Stimulated activated naive CD8-positive, alpha-beta T cell treated with anti-CD3 and anti-CD28 coated beads, Interleukin-15, amount 100 ng/mL, for 72 hours (primary cell): ENCODE measurements at regions not wholly inside any gene's neighbourhood (a gene's known extent, or its start where the extent isn't known, plus 50 kb on each side); places are given as distances from the start of the nearest gene placed in this dataset.

ENCODE experiments used
- ATAC-seq: fragments of 150-1000 bp; cut with Tn5 transposase; 2 replicates; pipeline ENCODE4 v1.10.0; 2021; ENCODE audit warnings: mild to moderate bottlenecking, moderate library complexity
- DNase-seq, 2 donors: peaks; one replicate each; pipeline ENCODE4 v3.0.0; 2021 to 2022
- H3K27ac Mint-ChIP-seq, 2 donors: one replicate each; pipeline ENCODE4 v1.8.0; 2022; ENCODE audit warnings: mild to moderate bottlenecking in 2 of 2, mixed read lengths in 2 of 2, moderate library complexity in 2 of 2
- H3K27me3 Mint-ChIP-seq: one replicate; pipeline ENCODE4 v1.8.0; 2022; ENCODE audit warnings: mixed read lengths
- H3K4me1 Mint-ChIP-seq: one replicate; pipeline ENCODE4 v1.8.0; 2022; ENCODE audit warnings: mild to moderate bottlenecking, mixed read lengths
- H3K4me3 Mint-ChIP-seq, 2 donors: one replicate each; pipeline ENCODE4 v1.8.0; 2022; ENCODE audit warnings: mild to moderate bottlenecking in 2 of 2, mixed read lengths in 2 of 2, moderate library complexity in 1 of 2
- H3K9me3 Mint-ChIP-seq, 2 donors: one replicate each; pipeline ENCODE4 v1.8.0; 2022; ENCODE audit warnings: mixed read lengths in 2 of 2

DNA sequence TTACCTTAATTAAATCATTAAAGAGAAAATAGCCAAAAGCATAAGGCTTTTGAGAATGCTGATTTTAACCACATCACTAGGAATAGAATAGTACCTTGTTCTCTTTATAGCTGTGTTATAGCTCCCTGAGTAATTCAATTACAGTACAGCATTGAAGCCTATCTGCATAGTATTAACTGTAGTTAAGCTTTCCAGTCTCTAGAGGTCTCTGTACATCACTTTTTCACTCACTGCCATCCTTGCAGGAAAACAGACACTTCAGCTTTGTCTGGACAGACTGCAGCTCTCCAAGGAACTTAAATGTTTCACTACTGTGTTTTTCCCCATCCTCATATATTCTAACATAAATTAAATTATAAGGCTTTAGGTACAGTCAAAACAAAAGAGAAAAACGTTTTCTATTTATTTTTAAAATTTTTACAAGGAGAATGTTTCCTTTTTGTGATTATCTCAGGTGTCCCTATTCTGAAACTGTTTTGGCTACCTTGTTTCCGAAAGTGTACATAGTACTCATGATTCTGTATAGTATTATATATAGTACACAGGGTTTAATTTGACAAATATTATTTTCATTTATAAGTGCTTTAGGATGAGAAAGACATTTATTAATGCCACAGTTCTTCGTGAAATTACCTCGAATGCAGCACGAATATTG lies 407.9 kb downstream of the PCDH18 start:
- Mint-ChIP-seq H3K27ac (no peak overlapping the region), H3K4me3 (no peak overlapping the region), H3K4me1 (no peaks in the 10 kb centered on the region), H3K9me3 (peaks cover 0 to 2% of the 10 kb centered on the region in 2 donors), H3K27me3 (no peaks in the 10 kb centered on the region)
- DNase-seq (no peak), ATAC-seq (peak; percentile 43)

DNA sequence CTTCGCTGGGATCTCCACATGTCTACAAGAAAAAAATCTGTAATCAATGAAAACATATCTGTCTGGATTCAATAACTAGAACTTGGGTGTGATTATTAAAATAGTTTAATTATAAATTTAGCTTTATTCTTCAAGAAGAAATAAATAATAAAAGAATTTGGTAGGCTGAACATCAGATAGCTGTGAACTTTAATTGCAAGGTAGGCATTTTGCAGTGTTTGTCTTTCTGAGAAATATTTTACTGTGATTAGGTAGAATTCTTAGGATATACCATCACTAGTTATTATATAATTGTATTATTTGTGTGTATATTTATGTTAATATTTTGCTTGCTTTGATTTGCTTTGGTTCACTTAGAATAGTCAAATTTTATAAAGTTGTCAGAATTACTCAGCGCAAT lies 409.4 kb downstream of the PCDH18 start:
- Mint-ChIP-seq H3K27me3 (no peaks in the 10 kb centered on the region), H3K4me1 (no peaks in the 10 kb centered on the region), H3K4me3 (no peak overlapping the region), H3K27ac (no peak overlapping the region), H3K9me3 (no peaks in the 10 kb centered on the region)
- no peak for DNase-seq
- ATAC-seq = no peak

DNA sequence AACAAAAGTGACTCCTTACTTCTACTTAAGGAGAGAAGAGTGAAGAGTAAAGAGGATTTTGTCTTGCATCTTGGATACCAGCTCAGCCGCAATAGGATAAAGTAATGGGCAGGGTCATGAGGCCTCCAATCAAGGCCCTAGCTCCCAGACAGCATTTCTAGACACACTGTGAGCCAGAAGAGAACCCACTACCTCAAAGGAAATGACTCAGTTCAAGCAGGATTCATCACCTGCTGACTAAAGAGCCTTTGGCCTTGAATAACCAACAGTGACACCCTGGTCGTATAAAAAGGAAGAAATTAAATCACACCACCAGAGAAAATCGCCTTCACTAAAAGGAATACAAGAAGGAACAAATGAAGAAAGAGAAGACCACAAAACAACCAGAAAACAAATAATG lies 416.1 kb downstream of the PCDH18 start:
- peaks cover 0 to 12% of the 10 kb centered on the region in 2 donors for H3K9me3 Mint-ChIP-seq
- no peak for DNase-seq
- ATAC-seq = no peak
- no peak overlapping the region for H3K27ac Mint-ChIP-seq
- H3K4me3 Mint-ChIP-seq = no peak overlapping the region
- H3K27me3 Mint-ChIP-seq = no peaks in the 10 kb centered on the region
- H3K4me1 Mint-ChIP-seq = no peaks in the 10 kb centered on the region

DNA sequence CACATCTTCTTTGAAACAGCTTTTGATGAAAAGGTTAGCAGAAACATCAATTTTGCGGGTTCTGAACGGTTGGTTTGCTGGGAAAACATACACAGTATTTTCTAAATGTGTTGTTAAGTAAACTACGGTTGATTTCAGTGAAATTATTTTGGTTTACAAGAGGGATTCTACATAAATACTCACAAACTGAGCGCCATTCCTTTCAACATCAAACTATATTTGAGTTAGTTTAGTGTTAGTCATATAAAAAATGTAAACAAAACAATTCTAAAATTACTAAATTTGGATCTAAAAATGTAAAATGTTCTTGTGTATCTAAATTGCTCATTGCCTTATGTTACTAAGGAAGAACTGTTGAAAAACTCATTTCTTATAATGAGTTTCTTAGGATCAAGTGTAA lies 425.6 kb downstream of the PCDH18 start:
- ATAC-seq (no peak), DNase-seq (no peak)
- H3K9me3 Mint-ChIP-seq = peaks cover 0 to 4% of the 10 kb centered on the region in 2 donors
- H3K4me1 Mint-ChIP-seq = no peaks in the 10 kb centered on the region
- no peak overlapping the region for H3K4me3 Mint-ChIP-seq
- no peak overlapping the region for H3K27ac Mint-ChIP-seq
- H3K27me3 Mint-ChIP-seq = no peaks in the 10 kb centered on the region

DNA sequence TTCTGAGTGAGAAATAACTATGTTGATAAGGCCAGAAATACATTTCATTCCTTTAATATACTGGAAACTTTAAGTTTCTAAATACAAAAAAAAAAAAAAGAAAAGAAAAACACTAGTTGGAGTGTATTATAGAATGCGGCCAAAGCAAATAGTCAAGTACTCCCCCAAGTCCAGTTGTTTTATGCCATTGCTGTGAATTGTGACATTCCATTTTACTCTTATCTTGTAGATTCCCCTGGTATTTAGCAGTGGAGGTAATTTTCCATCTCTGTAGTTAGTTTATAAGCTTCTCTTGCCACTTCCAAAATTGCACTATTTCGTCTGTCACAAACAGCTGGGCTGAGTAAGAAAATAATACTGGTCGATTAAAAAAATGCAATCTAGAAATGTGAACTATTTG lies 426.0 kb downstream of the PCDH18 start:
- DNase-seq (no peak), ATAC-seq (no peak)
- Mint-ChIP-seq H3K27me3 (no peaks in the 10 kb centered on the region), H3K4me3 (no peak overlapping the region), H3K27ac (no peak overlapping the region), H3K4me1 (no peaks in the 10 kb centered on the region), H3K9me3 (peaks cover 0 to 4% of the 10 kb centered on the region in 2 donors)

DNA sequence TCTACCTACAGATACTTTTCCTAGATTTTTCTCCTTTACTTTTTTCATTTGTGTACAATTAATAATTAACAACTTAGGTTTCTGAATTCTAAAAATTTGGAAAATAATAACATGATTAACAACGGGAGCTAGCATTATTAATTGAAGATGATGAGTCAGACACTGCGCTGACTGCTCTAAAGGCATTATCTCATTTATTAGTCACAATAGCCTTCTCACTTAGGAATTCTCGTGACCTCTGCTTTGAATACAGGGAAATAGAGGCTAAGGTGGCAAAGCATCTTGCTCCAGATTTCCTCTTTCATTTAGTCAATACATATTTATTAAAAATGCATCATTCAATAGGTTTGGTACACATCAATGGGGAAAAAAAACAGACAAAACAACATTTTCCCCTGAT lies 441.3 kb downstream of the PCDH18 start:
- no peak for DNase-seq
- H3K4me1 Mint-ChIP-seq = no peaks in the 10 kb centered on the region
- H3K27me3 Mint-ChIP-seq = no peaks in the 10 kb centered on the region
- H3K27ac Mint-ChIP-seq = no peak overlapping the region
- no peak for ATAC-seq
- peaks cover 6 to 13% of the 10 kb centered on the region in 2 donors for H3K9me3 Mint-ChIP-seq
- H3K4me3 Mint-ChIP-seq = no peak overlapping the region

DNA sequence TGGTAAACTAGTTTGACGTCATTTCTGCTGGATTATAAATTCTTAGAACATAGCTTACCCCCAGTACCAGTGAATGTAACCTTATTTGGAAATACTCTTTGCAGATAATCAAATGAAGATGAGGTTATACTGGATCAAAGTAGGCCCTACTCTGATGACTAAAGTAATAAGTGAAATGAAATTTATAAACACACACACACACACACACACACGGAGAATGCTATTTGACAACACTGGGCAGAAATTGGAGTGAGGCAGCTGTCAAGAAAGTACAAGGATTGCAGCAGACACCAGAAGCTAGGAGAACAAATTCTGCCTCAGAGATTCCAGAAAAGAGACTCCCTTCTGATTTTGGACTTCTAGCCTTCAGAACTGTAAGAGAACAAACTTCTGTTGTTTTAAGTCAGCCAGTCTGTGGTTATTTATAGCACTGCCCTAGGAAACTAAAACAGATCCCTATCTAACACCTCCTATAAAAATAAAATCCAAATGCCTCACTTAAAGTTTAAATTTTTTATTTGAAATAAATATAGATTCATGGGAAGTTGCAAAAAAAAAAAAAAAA lies 448.6 kb downstream of the PCDH18 start:
- ATAC-seq (no peak), DNase-seq (no peak)
- H3K27me3 Mint-ChIP-seq = no peaks in the 10 kb centered on the region
- no peak overlapping the region for H3K4me3 Mint-ChIP-seq
- no peak overlapping the region for H3K27ac Mint-ChIP-seq
- H3K9me3 Mint-ChIP-seq = peaks cover 6 to 7% of the 10 kb centered on the region in 2 donors
- no peaks in the 10 kb centered on the region for H3K4me1 Mint-ChIP-seq

DNA sequence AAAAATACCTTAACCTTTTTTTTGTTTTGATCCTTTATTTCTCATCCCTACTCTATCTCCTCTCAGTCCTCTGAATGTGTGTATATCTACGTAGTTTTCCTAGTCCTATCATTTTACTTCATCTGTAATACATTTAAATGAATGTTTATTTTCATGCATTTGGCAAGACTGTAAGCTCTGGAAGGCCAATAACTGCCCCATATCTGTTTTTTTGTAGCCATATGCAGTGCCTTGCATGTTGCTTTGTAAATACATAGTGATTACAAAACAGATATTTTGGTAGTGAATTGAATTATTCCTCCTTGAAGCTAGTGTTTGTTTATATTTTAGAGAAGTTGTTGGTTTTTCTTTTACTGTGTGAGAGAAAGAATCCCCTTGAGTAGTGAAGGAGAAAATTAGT lies 450.2 kb downstream of the PCDH18 start:
- no peak overlapping the region for H3K4me3 Mint-ChIP-seq
- no peaks in the 10 kb centered on the region for H3K4me1 Mint-ChIP-seq
- no peak overlapping the region for H3K27ac Mint-ChIP-seq
- DNase-seq (no peak), ATAC-seq (no peak)
- no peaks in the 10 kb centered on the region for H3K27me3 Mint-ChIP-seq
- H3K9me3 Mint-ChIP-seq = peaks cover 6 to 7% of the 10 kb centered on the region in 2 donors

DNA sequence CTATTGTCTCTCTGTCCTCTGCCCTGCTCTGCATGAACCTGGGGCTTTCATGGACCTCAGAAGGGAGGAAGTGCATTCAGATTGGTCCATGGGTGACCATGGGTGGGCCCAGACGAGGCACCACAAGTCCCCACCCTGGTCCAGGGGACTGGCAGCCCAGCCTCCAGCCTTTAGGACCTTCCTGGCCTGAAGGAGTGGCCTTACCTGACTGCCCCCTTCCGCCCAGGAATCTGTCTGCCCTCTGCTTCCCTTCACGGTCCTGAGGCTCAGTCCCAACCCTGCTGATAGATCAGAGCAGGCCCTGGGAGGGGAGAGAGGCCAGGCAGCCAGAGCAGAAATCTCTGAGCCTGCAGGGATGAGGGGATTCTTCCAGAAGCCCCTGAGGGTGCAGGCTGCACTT lies 455.4 kb downstream of the PCDH18 start:
- H3K27ac Mint-ChIP-seq = no peak overlapping the region
- ATAC-seq = no peak
- H3K4me3 Mint-ChIP-seq = no peak overlapping the region

DNA sequence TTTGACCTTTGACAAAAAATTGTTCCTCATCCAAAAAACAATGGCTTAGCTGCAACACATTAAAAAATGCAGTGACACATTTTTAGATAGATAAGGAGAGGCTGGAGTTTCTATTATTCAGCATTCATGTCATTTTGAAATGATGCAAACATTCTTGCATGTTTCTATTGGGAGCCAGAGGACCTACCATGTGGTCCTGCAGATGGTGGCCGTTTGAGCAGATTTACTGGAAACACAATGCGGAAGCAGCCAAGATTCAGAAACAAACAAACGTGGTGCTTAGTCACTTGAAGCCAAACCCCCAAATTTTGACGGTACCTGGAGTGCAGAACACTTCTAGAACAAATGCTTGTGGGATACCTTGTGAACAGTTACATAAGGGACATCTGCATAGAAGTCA lies 456.7 kb downstream of the PCDH18 start:
- H3K4me1 Mint-ChIP-seq = no peaks in the 10 kb centered on the region
- H3K27ac Mint-ChIP-seq = no peak overlapping the region
- DNase-seq (no peak), ATAC-seq (no peak)
- no peaks in the 10 kb centered on the region for H3K27me3 Mint-ChIP-seq
- no peak overlapping the region for H3K4me3 Mint-ChIP-seq
- peaks cover 6% of the 10 kb centered on the region in 2 donors for H3K9me3 Mint-ChIP-seq

More for the DNA sequence above, 455.4 kb downstream of the PCDH18 start:
- DNase-seq = no peak
- H3K9me3 Mint-ChIP-seq = peaks cover 6% of the 10 kb centered on the region in 2 donors
- H3K4me1 Mint-ChIP-seq = no peaks in the 10 kb centered on the region
- no peaks in the 10 kb centered on the region for H3K27me3 Mint-ChIP-seq

DNA sequence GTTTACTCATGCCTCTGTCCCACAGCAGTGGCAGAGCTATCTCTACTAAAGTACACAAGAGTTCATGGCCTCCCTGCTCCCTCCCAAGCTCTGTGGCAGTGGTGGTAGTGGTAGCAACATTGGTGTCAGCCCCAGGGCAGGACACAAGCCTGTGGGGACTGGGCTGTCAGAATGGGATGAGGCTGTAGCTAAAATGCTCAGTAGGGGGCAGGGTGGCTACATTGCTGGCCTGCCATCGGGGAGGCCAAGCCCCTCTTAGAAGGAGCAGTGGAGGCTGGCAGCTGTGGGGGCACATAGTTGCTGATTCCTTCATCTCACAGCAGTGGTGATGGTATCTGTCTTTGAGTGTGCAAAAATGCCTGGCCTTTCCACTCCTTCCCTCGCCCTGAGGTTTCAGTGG lies 461.7 kb downstream of the PCDH18 start:
- H3K4me3 Mint-ChIP-seq = no peak overlapping the region
- DNase-seq = no peak
- no peak overlapping the region for H3K27ac Mint-ChIP-seq
- H3K4me1 Mint-ChIP-seq = no peaks in the 10 kb centered on the region
- no peaks in the 10 kb centered on the region for H3K27me3 Mint-ChIP-seq
- peaks cover 6 to 15% of the 10 kb centered on the region in 2 donors for H3K9me3 Mint-ChIP-seq
- no peak for ATAC-seq

DNA sequence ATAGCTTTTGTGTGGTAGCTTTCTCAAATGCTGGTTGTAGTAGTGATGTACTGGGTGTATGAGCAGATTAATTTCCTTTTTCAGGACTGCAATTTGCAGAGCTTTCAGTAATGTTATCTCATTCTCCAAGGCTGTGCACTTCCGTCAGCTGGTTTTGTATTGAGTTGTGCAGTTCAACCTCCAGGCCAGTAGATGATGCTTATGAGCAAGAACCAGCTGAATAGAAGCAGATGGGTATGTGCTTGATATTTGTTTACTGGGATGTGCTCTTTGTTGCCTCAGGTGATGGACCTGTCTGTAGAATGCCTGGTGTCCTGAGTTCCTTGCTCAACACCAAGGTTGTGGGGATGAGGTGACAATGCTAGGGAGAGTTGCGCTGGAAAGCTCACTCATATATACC lies 462.8 kb downstream of the PCDH18 start:
- Mint-ChIP-seq H3K4me3 (no peak overlapping the region), H3K27ac (no peak overlapping the region), H3K9me3 (peaks cover 6 to 15% of the 10 kb centered on the region in 2 donors), H3K27me3 (no peaks in the 10 kb centered on the region), H3K4me1 (no peaks in the 10 kb centered on the region)
- DNase-seq (no peak), ATAC-seq (no peak)

DNA sequence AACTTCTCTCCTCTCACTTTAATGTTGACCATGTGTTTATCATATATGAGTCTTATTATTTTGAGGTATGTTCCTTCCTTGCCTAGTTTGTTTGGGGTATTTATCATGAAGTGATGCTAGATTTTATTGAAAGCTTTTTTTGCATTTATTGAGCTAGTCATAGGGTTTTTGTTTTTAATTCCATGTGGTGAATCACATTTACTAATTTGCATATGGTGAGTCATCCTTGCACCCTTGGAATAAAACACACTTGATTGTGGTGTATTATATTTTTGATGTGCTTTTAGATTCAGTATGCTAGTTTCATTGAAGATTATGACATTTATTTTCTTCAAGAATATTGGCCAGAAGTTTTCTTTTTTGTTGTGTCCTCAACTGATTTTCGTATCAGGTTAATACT lies 464.6 kb downstream of the PCDH18 start:
- no peak for ATAC-seq
- Mint-ChIP-seq H3K27me3 (no peaks in the 10 kb centered on the region), H3K4me1 (no peaks in the 10 kb centered on the region), H3K4me3 (no peak overlapping the region), H3K27ac (no peak overlapping the region), H3K9me3 (peaks cover 4 to 14% of the 10 kb centered on the region in 2 donors)
- no peak for DNase-seq

DNA sequence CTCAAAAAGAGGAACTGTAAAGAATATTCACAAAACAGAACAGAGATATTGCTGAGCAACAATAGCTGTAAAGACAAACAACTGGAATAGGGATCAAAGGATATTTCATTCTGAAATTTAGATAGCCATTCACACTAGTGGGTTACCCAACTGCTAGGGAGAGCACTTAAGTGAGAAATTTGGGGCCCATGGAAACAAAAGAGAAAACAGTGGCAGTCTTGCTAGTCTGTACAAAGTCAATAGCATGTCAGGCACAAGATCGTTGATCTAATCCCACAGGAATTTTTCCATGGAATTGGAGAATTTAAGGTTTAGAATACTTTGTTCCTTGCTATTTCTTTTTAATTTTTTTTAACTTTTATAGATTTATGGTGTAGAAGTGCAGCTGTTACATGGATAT lies 467.0 kb downstream of the PCDH18 start:
- Mint-ChIP-seq H3K4me3 (no peak overlapping the region), H3K9me3 (peaks cover 6 to 14% of the 10 kb centered on the region in 2 donors), H3K4me1 (no peaks in the 10 kb centered on the region), H3K27ac (no peak overlapping the region), H3K27me3 (no peaks in the 10 kb centered on the region)
- ATAC-seq (no peak), DNase-seq (no peak)

DNA sequence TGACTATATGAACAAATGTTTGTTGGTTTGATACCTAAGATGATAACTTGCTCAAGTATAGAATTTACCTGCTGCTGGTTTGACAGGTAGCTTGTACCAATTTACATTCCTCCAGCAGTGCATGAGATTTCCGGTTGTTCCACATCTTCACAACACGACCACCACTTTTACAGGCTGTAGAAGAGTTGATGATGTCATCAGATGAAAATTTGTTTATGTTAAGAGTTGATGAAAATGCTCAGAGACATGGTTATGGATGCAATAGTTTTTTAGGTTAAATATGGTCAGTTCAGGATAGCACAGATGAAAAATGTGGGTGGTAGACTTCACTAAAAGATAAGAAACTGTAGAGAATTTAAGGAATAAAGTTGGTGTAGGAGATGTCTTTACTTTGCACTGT lies 468.3 kb downstream of the PCDH18 start:
- H3K4me3 Mint-ChIP-seq = no peak overlapping the region
- no peaks in the 10 kb centered on the region for H3K4me1 Mint-ChIP-seq
- no peak for DNase-seq
- H3K27me3 Mint-ChIP-seq = no peaks in the 10 kb centered on the region
- H3K9me3 Mint-ChIP-seq = peaks cover 6 to 14% of the 10 kb centered on the region in 2 donors
- H3K27ac Mint-ChIP-seq = no peak overlapping the region
- ATAC-seq = no peak

DNA sequence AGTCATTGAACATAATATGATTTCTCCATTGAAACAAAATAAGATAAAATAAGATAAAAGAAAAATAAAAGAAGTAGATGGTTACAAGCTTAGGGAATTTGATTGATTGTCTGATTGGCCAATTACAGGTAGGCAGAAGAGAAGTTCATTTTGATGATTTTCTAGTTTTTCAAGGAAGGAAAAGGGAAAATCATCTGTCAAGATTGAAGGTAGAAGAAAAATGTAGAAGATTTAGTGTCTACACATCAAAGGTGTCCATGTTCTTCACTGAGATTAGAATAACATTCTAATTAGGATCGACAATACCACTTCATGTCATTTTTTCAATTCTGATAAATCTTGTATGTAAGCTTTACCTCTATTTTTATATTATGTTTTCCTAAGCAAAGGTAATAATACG lies 489.1 kb downstream of the PCDH18 start:
- ATAC-seq = no peak
- H3K4me3 Mint-ChIP-seq = no peak overlapping the region
- peaks cover 7 to 11% of the 10 kb centered on the region in 2 donors for H3K9me3 Mint-ChIP-seq
- no peaks in the 10 kb centered on the region for H3K4me1 Mint-ChIP-seq
- DNase-seq = no peak
- no peak overlapping the region for H3K27ac Mint-ChIP-seq
- H3K27me3 Mint-ChIP-seq = no peaks in the 10 kb centered on the region

DNA sequence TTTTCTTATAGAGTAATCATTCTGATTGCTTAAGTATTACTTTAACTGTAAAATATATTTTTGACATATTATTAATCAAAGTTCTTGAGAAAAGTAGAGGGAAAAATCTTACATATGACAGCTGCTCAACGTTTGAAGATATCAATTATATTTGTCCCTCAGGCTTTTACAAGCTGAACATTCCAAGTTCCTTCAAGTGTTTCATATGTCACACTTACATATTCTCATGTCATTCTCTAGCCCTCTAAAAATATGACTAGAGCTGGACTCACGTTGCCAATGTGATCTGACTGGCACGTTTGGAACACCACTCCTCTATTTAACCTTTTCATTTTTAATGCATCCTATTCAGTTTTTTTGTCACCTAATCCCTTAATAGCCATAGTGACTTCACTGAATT lies 492.9 kb downstream of the PCDH18 start:
- H3K4me1 Mint-ChIP-seq = no peaks in the 10 kb centered on the region
- no peak overlapping the region for H3K27ac Mint-ChIP-seq
- DNase-seq (no peak), ATAC-seq (no peak)
- H3K27me3 Mint-ChIP-seq = no peaks in the 10 kb centered on the region
- peaks cover 7 to 11% of the 10 kb centered on the region in 2 donors for H3K9me3 Mint-ChIP-seq
- H3K4me3 Mint-ChIP-seq = no peak overlapping the region
